ENCODE measurements at regions not wholly inside any gene's neighbourhood (a gene's known extent, or its start where the extent isn't known, plus 50 kb on each side); places are given as distances from the start of the nearest gene placed in this dataset.

GRCh38 chr15:56868170-56868569, 50.3 kb upstream of the TCF12 start:
- no peak overlapping the region for H3K4me3 ChIP-seq (ENCODE audit: control insufficient read depth in 2 of 3, extremely low read depth in 1 of 3, insufficient read depth in 2 of 3, low read depth in 1 of 3, low read length in 3 of 3)
- dilution Hi-C loops (cut with MboI; ENCODE audit: extremely low pct_ligation_motif_present, low sequenced_read_pairs): no loop called here
- H3K9me3 ChIP-seq (ENCODE audit: control insufficient read depth, low read depth, low read length): no peaks in the 10 kb centered on the region
- H3K9ac ChIP-seq (ENCODE audit: control insufficient read depth, extremely low read depth, insufficient read depth, low read length): no peak overlapping the region
- no peaks in the 10 kb centered on the region for H3K9me1 ChIP-seq (ENCODE audit: control insufficient read depth, extremely low read depth, insufficient read depth, low read length)
- FAIRE-seq (no peak), DNase-seq (ENCODE audit: low read depth, low spot score) (no peak)
- H3K79me2 ChIP-seq (ENCODE audit: control insufficient read depth, insufficient read depth, low read length): no peaks in the 10 kb centered on the region
- TF ChIP-seq CTCF (optimal IDR thresholded peaks at IDR 0.05 in 1 of 3, IDR thresholded peaks at IDR 0.05 in 1 of 3, conservative IDR thresholded peaks at IDR 0.05 in 1 of 3; ENCODE audit: extremely low read depth in 1 of 3, insufficient read depth in 2 of 3, low read length in 3 of 3): no peak
- no peak for TF ChIP-seq EZH2 (IDR thresholded peaks at IDR 0.05; ENCODE audit: low read length)
- H2AFZ ChIP-seq (ENCODE audit: control insufficient read depth, low read length): no peak overlapping the region
- no peak overlapping the region for H3K4me2 ChIP-seq (ENCODE audit: control insufficient read depth, extremely low read depth, insufficient read depth, low read depth, low read length)
- no peaks in the 10 kb centered on the region for H4K20me1 ChIP-seq (ENCODE audit: control insufficient read depth, extremely low read depth, insufficient read depth, low read length)
- H3K27me3 ChIP-seq (ENCODE audit: control insufficient read depth, extremely low read depth, insufficient read depth, low read length): no peaks in the 10 kb centered on the region
- H3K27ac ChIP-seq (ENCODE audit: control insufficient read depth, insufficient read depth, low read length): no peak overlapping the region
- peaks cover 7% of the 10 kb centered on the region for H3K4me1 ChIP-seq (ENCODE audit: control insufficient read depth, extremely low read depth, insufficient read depth, low read length)
- H3K36me3 ChIP-seq (ENCODE audit: control insufficient read depth in 2 of 2, extremely low read depth in 1 of 2, insufficient read depth in 2 of 2, low read length in 2 of 2): no peaks in the 10 kb centered on the region

- dilution Hi-C loops (cut with MboI; ENCODE audit: extremely low pct_ligation_motif_present, low sequenced_read_pairs): no loop called here
- H3K27me3 ChIP-seq (ENCODE audit: control insufficient read depth, extremely low read depth, insufficient read depth, low read length): no peaks in the 10 kb centered on the region
- TF ChIP-seq EZH2 (IDR thresholded peaks at IDR 0.05; ENCODE audit: low read length) (no peak), CTCF (optimal IDR thresholded peaks at IDR 0.05 in 1 of 3, IDR thresholded peaks at IDR 0.05 in 1 of 3, conservative IDR thresholded peaks at IDR 0.05 in 1 of 3; ENCODE audit: extremely low read depth in 1 of 3, insufficient read depth in 2 of 3, low read length in 3 of 3) (no peak)
- FAIRE-seq (no peak), DNase-seq (ENCODE audit: low read depth, low spot score) (no peak)
- no peaks in the 10 kb centered on the region for H3K9me1 ChIP-seq (ENCODE audit: control insufficient read depth, extremely low read depth, insufficient read depth, low read length)
- H3K9me3 ChIP-seq (ENCODE audit: control insufficient read depth, low read depth, low read length): no peaks in the 10 kb centered on the region
- no peak overlapping the region for H3K27ac ChIP-seq (ENCODE audit: control insufficient read depth, insufficient read depth, low read length)
- no peak overlapping the region for H2AFZ ChIP-seq (ENCODE audit: control insufficient read depth, low read length)
- H3K4me2 ChIP-seq (ENCODE audit: control insufficient read depth, extremely low read depth, insufficient read depth, low read depth, low read length): no peak overlapping the region
- no peak overlapping the region for H3K4me3 ChIP-seq (ENCODE audit: control insufficient read depth in 2 of 3, extremely low read depth in 1 of 3, insufficient read depth in 2 of 3, low read depth in 1 of 3, low read length in 3 of 3)
- peaks cover 7% of the 10 kb centered on the region for H3K4me1 ChIP-seq (ENCODE audit: control insufficient read depth, extremely low read depth, insufficient read depth, low read length)
- H3K79me2 ChIP-seq (ENCODE audit: control insufficient read depth, insufficient read depth, low read length): no peaks in the 10 kb centered on the region
- no peak overlapping the region for H3K9ac ChIP-seq (ENCODE audit: control insufficient read depth, extremely low read depth, insufficient read depth, low read length)
- no peaks in the 10 kb centered on the region for H3K36me3 ChIP-seq (ENCODE audit: control insufficient read depth in 2 of 2, extremely low read depth in 1 of 2, insufficient read depth in 2 of 2, low read length in 2 of 2)
- H4K20me1 ChIP-seq (ENCODE audit: control insufficient read depth, extremely low read depth, insufficient read depth, low read length): no peaks in the 10 kb centered on the region
Observed at GRCh38 chr15:56866803-56867202, 51.6 kb upstream of the TCF12 start.
